Neural cell (in vitro differentiated cells): ENCODE measurements at regions not wholly inside any gene's neighbourhood (a gene's known extent, or its start where the extent isn't known, plus 50 kb on each side); places are given as distances from the start of the nearest gene placed in this dataset.

Experiments used
- H2AFZ ChIP-seq: fragments of 200-600, 300-800 bp; sonication (generic), shearing (Covaris generic); 2 replicates; pipeline ENCODE4 v1.6.0; 2014; ENCODE audit warnings: low read depth, mild to moderate bottlenecking, antibody characterized with exemption, low read length, moderate library complexity
- H3F3A ChIP-seq: fragments of 200-600 bp; shearing (Covaris generic); 2 replicates; pipeline ENCODE4 v1.6.1; 2016; ENCODE audit warnings: mild to moderate bottlenecking, moderate library complexity, mixed read lengths, antibody characterized with exemption, low read length; ENCODE audit not compliant: insufficient read depth, poor library complexity, severe bottlenecking
- H3K27ac ChIP-seq: fragments of 200-600, 300-800 bp; sonication (generic), shearing (Covaris generic); 2 replicates; pipeline ENCODE4 v1.5.1; 2014; ENCODE audit warnings: mild to moderate bottlenecking, low read length, moderate library complexity
- H3K27me3 ChIP-seq: fragments of 300-800, 200-600 bp; sonication (generic), shearing (Covaris generic); 2 replicates; pipeline ENCODE4 v1.6.0; 2014; ENCODE audit warnings: mild to moderate bottlenecking, low read depth, low read length, moderate library complexity; ENCODE audit not compliant: insufficient read depth
- H3K36me3 ChIP-seq: fragments of 300-800, 200-600 bp; sonication (generic), shearing (Covaris generic); 2 replicates; pipeline ENCODE4 v1.5.1; 2014; ENCODE audit warnings: mild to moderate bottlenecking, antibody characterized with exemption, low read length, moderate library complexity; ENCODE audit not compliant: insufficient read depth
- H3K4me2 ChIP-seq: fragments of 300-800, 200-600 bp; sonication (generic), shearing (Covaris generic); 2 replicates; pipeline ENCODE4 v1.6.0; 2014; ENCODE audit warnings: mild to moderate bottlenecking, low read length
- H3K4me3 ChIP-seq: fragments of 300-800, 200-600 bp; sonication (generic), shearing (Covaris generic); 2 replicates; pipeline ENCODE4 v1.5.1; 2014; ENCODE audit warnings: mild to moderate bottlenecking, low read length, moderate library complexity
- H3K79me2 ChIP-seq: fragments of 200-600 bp; shearing (Covaris generic); replicated peaks from 2 replicates; pipeline ENCODE4 v1.6.0; 2014; ENCODE audit warnings: mild to moderate bottlenecking, low read length, moderate library complexity; ENCODE audit not compliant: insufficient read depth
- H3K9ac ChIP-seq: fragments of 300-800, 200-600 bp; sonication (generic), shearing (Covaris generic); 2 replicates; pipeline ENCODE4 v1.6.1; 2016; ENCODE audit warnings: mild to moderate bottlenecking, low read length, mixed read lengths
- H3K9me2 ChIP-seq: fragments of 200-600 bp; shearing (Covaris generic); 2 replicates; pipeline ENCODE4 v1.6.1; 2016; ENCODE audit warnings: mild to moderate bottlenecking, low read length, mixed read lengths; ENCODE audit not compliant: insufficient read depth
- H3K9me3 ChIP-seq: fragments of 200-600, 300-800 bp; sonication (generic), shearing (Covaris generic); 2 replicates; pipeline ENCODE4 v1.6.1; 2016; ENCODE audit warnings: mild to moderate bottlenecking, mixed run types, low read length, moderate library complexity, mixed read lengths
- H4K20me1 ChIP-seq: fragments of 200-600 bp; shearing (Covaris generic); 2 replicates; pipeline ENCODE4 v1.6.1; 2016; ENCODE audit warnings: mild to moderate bottlenecking, mixed run types; ENCODE audit not compliant: insufficient read depth
- CTCF ChIP-seq: fragments of 450-650 bp; IDR thresholded peaks from 2 replicates; pipeline ENCODE4 v1.5.1; 2014; ENCODE audit warnings: antibody characterized with exemption, mild to moderate bottlenecking, moderate library complexity; ENCODE audit not compliant: poor library complexity, severe bottlenecking
- EP300 ChIP-seq: fragments of 450-650 bp; conservative IDR thresholded peaks from 2 replicates; pipeline ENCODE4 v1.6.1; 2014; ENCODE audit warnings: antibody characterized with exemption, mild to moderate bottlenecking, moderate library complexity; ENCODE audit not compliant: poor library complexity, severe bottlenecking
- EZH2 ChIP-seq: fragments of 200-600, 300-800 bp; shearing (Covaris generic), sonication (generic); IDR thresholded peaks from 2 replicates; pipeline ENCODE4 v1.6.1; 2014; ENCODE audit warnings: antibody characterized with exemption, low read length, borderline replicate concordance, mild to moderate bottlenecking; ENCODE audit not compliant: insufficient read depth, poor library complexity, severe bottlenecking
- MXI1 ChIP-seq: fragments of 450-650 bp; conservative IDR thresholded peaks from 2 replicates; pipeline ENCODE4 v1.6.1; 2014; ENCODE audit warnings: antibody characterized with exemption, mild to moderate bottlenecking; ENCODE audit not compliant: poor library complexity, severe bottlenecking
- POLR2AphosphoS5 ChIP-seq: IDR thresholded peaks from 2 replicates; pipeline ENCODE4 v1.6.1; 2012
- RAD21 ChIP-seq: fragments of 450-650 bp; conservative IDR thresholded peaks from 2 replicates; pipeline ENCODE4 v1.6.1; 2014; ENCODE audit warnings: antibody characterized with exemption, mild to moderate bottlenecking, moderate library complexity
- SMC3 ChIP-seq: fragments of 450-650 bp; conservative IDR thresholded peaks from 2 replicates; pipeline ENCODE4 v1.6.1; 2014; ENCODE audit warnings: antibody characterized with exemption, mild to moderate bottlenecking, moderate library complexity; ENCODE audit not compliant: poor library complexity
- TAF1 ChIP-seq: IDR thresholded peaks from 2 replicates; pipeline ENCODE4 v1.6.1; 2012; ENCODE audit warnings: low read depth
- TF ChIP-seq, protein P1 (sequence below): IDR thresholded peaks from 2 replicates; pipeline ENCODE4 v1.6.1; 2012; ENCODE audit warnings: borderline replicate concordance

DNA sequence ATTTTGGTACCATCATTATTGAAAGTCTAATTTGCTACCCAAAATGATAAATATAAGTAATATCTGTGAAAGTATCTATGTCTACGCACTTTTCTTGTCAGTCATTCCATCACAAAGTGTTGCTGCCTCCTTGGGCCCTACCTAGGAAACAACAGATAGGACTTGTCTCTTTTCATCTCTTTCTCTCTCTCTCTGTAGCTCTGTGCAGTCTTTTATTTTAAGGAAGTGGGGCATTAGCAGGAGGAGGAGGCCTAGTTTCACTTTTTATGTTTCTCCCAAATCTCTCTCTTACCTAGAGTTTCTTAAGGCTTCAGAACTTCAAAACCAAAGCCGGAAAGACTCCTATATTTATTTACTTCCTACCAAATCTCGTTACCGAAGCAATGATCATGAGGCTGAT, 354.8 kb upstream of the LUZP2 start:
- Histone ChIP-seq H3K27me3 (no peaks in the 10 kb centered on the region), H3K9me3 (no peaks in the 10 kb centered on the region), H3K4me3 (no peak overlapping the region), H2AFZ (no peak overlapping the region), H4K20me1 (no peaks in the 10 kb centered on the region), H3K79me2 (no peaks in the 10 kb centered on the region), H3K9me2 (no peaks in the 10 kb centered on the region), H3K36me3 (no peaks in the 10 kb centered on the region), H3K4me2 (no peak overlapping the region), H3F3A (no peaks in the 10 kb centered on the region), H3K9ac (no peak overlapping the region), H3K27ac (no peak overlapping the region)
- TF ChIP-seq SMC3 (no peak), MXI1 (no peak), POLR2AphosphoS5 (no peak), TAF1 (no peak), CTCF (no peak), EP300 (no peak), EZH2 (no peak)
- TF ChIP-seq, protein P1, sequence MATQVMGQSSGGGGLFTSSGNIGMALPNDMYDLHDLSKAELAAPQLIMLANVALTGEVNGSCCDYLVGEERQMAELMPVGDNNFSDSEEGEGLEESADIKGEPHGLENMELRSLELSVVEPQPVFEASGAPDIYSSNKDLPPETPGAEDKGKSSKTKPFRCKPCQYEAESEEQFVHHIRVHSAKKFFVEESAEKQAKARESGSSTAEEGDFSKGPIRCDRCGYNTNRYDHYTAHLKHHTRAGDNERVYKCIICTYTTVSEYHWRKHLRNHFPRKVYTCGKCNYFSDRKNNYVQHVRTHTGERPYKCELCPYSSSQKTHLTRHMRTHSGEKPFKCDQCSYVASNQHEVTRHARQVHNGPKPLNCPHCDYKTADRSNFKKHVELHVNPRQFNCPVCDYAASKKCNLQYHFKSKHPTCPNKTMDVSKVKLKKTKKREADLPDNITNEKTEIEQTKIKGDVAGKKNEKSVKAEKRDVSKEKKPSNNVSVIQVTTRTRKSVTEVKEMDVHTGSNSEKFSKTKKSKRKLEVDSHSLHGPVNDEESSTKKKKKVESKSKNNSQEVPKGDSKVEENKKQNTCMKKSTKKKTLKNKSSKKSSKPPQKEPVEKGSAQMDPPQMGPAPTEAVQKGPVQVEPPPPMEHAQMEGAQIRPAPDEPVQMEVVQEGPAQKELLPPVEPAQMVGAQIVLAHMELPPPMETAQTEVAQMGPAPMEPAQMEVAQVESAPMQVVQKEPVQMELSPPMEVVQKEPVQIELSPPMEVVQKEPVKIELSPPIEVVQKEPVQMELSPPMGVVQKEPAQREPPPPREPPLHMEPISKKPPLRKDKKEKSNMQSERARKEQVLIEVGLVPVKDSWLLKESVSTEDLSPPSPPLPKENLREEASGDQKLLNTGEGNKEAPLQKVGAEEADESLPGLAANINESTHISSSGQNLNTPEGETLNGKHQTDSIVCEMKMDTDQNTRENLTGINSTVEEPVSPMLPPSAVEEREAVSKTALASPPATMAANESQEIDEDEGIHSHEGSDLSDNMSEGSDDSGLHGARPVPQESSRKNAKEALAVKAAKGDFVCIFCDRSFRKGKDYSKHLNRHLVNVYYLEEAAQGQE, result no peak

DNA sequence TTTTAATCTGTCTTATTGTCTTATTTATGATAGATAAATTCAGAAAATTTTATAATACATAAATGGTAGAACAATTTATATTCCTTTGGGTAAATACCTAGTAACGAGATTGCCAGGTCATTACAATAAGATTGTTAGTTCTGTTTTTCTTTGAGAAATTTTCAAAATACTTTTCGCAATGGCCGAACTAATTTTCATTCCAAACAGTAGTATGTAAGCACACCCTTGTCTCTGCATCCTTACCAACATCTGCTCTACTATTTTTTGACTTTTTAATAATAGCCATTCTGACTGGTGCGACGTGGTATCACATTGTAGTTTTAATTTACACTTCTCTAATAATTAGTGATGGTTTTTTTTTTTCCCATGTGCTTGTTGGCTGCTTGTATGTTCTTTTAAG, 351.4 kb upstream of the LUZP2 start:
- H3F3A ChIP-seq, result no peaks in the 10 kb centered on the region
- no peak overlapping the region for H3K4me3 ChIP-seq
- H3K4me2 ChIP-seq, result no peak overlapping the region
- H3K79me2 ChIP-seq, result no peaks in the 10 kb centered on the region
- no peaks in the 10 kb centered on the region for H3K9me3 ChIP-seq
- H4K20me1 ChIP-seq, result no peaks in the 10 kb centered on the region
- no peaks in the 10 kb centered on the region for H3K9me2 ChIP-seq
- no peak overlapping the region for H2AFZ ChIP-seq
- H3K36me3 ChIP-seq, result no peaks in the 10 kb centered on the region
- no peak overlapping the region for H3K27ac ChIP-seq
- no peak for TF ChIP-seq EZH2
- TF ChIP-seq, protein P1, result no peak
- no peak for TF ChIP-seq RAD21
- no peaks in the 10 kb centered on the region for H3K27me3 ChIP-seq
- no peak overlapping the region for H3K9ac ChIP-seq
